IMR-90 (cell line): ENCODE measurements at regions not wholly inside any gene's neighbourhood (a gene's known extent, or its start where the extent isn't known, plus 50 kb on each side); places are given as distances from the start of the nearest gene placed in this dataset.

Source experiments
- ATAC-seq: fragments of 200-7000 bp; cut with Tn5 transposase; 2 replicates; pipeline ENCODE4 v1.9.1; 2020; ENCODE audit warnings: low read depth, mild to moderate bottlenecking, moderate library complexity
- BruUV-seq: library from RNA; stranded (reverse); fragments of 400-500 nt; replicated peaks from 2 replicates; lab custom pipeline; 2021; lab: Mats Ljungman, UMichigan
- CTCF ChIA-PET: fragments of 300-600 bp; formaldehyde crosslinking; extraction: SDS; loops from one replicate; lab custom pipeline; 2021; ENCODE audit warnings: antibody characterized with exemption; lab: Yijun Ruan, JAX
- POLR2A ChIA-PET: fragments of 300-600 bp; sonication (Branson Sonifier 250); formaldehyde crosslinking; loops from one replicate; lab custom pipeline; 2022; ENCODE audit warnings: antibody characterized with exemption; ENCODE audit not compliant: unreplicated experiment; lab: Charles Lee
- DNase-seq: peaks from one replicate; pipeline ENCODE4 v3.0.0; 2013
- H2AFZ ChIP-seq: replicated peaks from 2 replicates; pipeline ENCODE3; 2013; ENCODE audit warnings: low read length, mild to moderate bottlenecking; ENCODE audit not compliant: poor library complexity
- H2AK5ac ChIP-seq: 2 replicates; pipeline ENCODE4 v1.6.1; 2013; ENCODE audit warnings: low read depth, low read length, inconsistent platforms
- H2AK9ac ChIP-seq: replicated peaks from 2 replicates; pipeline ENCODE3; 2013; ENCODE audit warnings: mild to moderate bottlenecking, low read depth, low read length, moderate library complexity; ENCODE audit not compliant: poor library complexity
- H2BK120ac ChIP-seq: 2 replicates; pipeline ENCODE4 v1.6.1; 2013; ENCODE audit warnings: low read depth, low read length, inconsistent platforms
- H2BK15ac ChIP-seq: 3 replicates; pipeline ENCODE4 v1.6.1; 2013; ENCODE audit warnings: low read depth, low read length, inconsistent platforms
- H2BK20ac ChIP-seq: 2 replicates; pipeline ENCODE4 v1.6.1; 2013; ENCODE audit warnings: low read depth, mild to moderate bottlenecking, inconsistent platforms, low read length, moderate library complexity
- H2BK5ac ChIP-seq: 2 replicates; pipeline ENCODE4 v1.6.1; 2013; ENCODE audit warnings: mild to moderate bottlenecking, low read depth, low read length, inconsistent platforms; ENCODE audit not compliant: poor library complexity, severe bottlenecking
- H3K14ac ChIP-seq: replicated peaks from 2 replicates; pipeline ENCODE4 v1.6.1; 2013; ENCODE audit warnings: low read depth, low read length, inconsistent platforms
- H3K18ac ChIP-seq: 2 replicates; pipeline ENCODE4 v1.6.1; 2013; ENCODE audit warnings: low read depth, low read length, control low read depth
- H3K23ac ChIP-seq: 2 replicates; pipeline ENCODE4 v1.6.1; 2013; ENCODE audit warnings: low read depth, low read length, inconsistent platforms
- H3K27ac ChIP-seq: 2 replicates; pipeline ENCODE4 v1.5.1; 2013; ENCODE audit warnings: mild to moderate bottlenecking, control low read depth, low read length; ENCODE audit not compliant: insufficient read depth
- H3K27me3 ChIP-seq: 2 replicates; pipeline ENCODE4 v1.6.1; 2013; ENCODE audit warnings: low read length; ENCODE audit not compliant: control insufficient read depth, insufficient read depth
- H3K36me3 ChIP-seq: 2 replicates; pipeline ENCODE4 v1.6.1; 2013; ENCODE audit warnings: low read length, mixed read lengths; ENCODE audit not compliant: control insufficient read depth, insufficient read depth
- H3K4ac ChIP-seq: 2 replicates; pipeline ENCODE4 v1.6.1; 2013; ENCODE audit warnings: low read depth, low read length, inconsistent platforms
- H3K4me1 ChIP-seq: 2 replicates; pipeline ENCODE4 v1.6.1; 2013; ENCODE audit warnings: low read length, mixed read lengths; ENCODE audit not compliant: control insufficient read depth, insufficient read depth
- H3K4me2 ChIP-seq: 2 replicates; pipeline ENCODE4 v1.6.1; 2013; ENCODE audit warnings: low read depth, mild to moderate bottlenecking, control low read depth, low read length, moderate library complexity
- H3K4me3 ChIP-seq: 2 replicates; pipeline ENCODE4 v1.5.1; 2013; ENCODE audit warnings: low read depth, mild to moderate bottlenecking, control low read depth, low read length, moderate library complexity; ENCODE audit not compliant: insufficient read depth
- H3K56ac ChIP-seq: 2 replicates; pipeline ENCODE4 v1.6.1; 2013; ENCODE audit warnings: low read length, inconsistent platforms; ENCODE audit not compliant: insufficient read depth; ENCODE audit errors: extremely low read depth
- H3K79me1 ChIP-seq, 2 experiments: 2 replicates each; pipeline ENCODE4 v1.6.1; 2013; ENCODE audit warnings: low read length in 2 of 2, inconsistent platforms in 1 of 2, low read depth in 1 of 2
- H3K9ac ChIP-seq: 2 replicates; pipeline ENCODE4 v1.6.1; 2013; ENCODE audit warnings: low read depth, low read length, control low read depth
- H3K9me1 ChIP-seq: 2 replicates; pipeline ENCODE4 v1.6.1; 2013; ENCODE audit warnings: low read length, inconsistent platforms; ENCODE audit not compliant: insufficient read depth
- H3K9me3 ChIP-seq: 2 replicates; pipeline ENCODE4 v1.6.1; 2013; ENCODE audit warnings: low read length; ENCODE audit not compliant: control insufficient read depth, insufficient read depth
- H4K20me1 ChIP-seq: 2 replicates; pipeline ENCODE4 v1.6.1; 2013; ENCODE audit warnings: low read length, inconsistent platforms; ENCODE audit not compliant: insufficient read depth
- H4K5ac ChIP-seq: 2 replicates; pipeline ENCODE4 v1.6.1; 2013; ENCODE audit warnings: mild to moderate bottlenecking, low read depth, low read length, control low read depth
- H4K8ac ChIP-seq, 2 experiments: 2 replicates each; pipeline ENCODE4 v1.6.1; 2013; ENCODE audit warnings: low read depth in 2 of 2, low read length in 2 of 2, control low read depth in 1 of 2, inconsistent platforms in 1 of 2
- H4K91ac ChIP-seq: 2 replicates; pipeline ENCODE4 v1.6.1; 2013; ENCODE audit warnings: low read depth, low read length, inconsistent platforms; ENCODE audit not compliant: insufficient read depth
- FOS ChIP-seq: fragments of 150-350 bp; IDR thresholded peaks from 2 replicates; pipeline ENCODE4 v1.6.1; 2016; ENCODE audit warnings: low read depth, low read length
- MAFK ChIP-seq: IDR thresholded peaks from 2 replicates; pipeline ENCODE4 v1.6.1; 2012; ENCODE audit warnings: low read depth, low read length, improper control_type of control experiment
- MXI1 ChIP-seq: IDR thresholded peaks from 2 replicates; pipeline ENCODE4 v1.6.1; 2012; ENCODE audit warnings: low read depth, mild to moderate bottlenecking, low read length, moderate library complexity, borderline replicate concordance
- POLR2A ChIP-seq: IDR thresholded peaks from 2 replicates; pipeline ENCODE4 v1.6.1; 2012; ENCODE audit warnings: mild to moderate bottlenecking, low read depth, low read length
- RFX5 ChIP-seq: IDR thresholded peaks from 2 replicates; pipeline ENCODE4 v1.8.0; 2012; ENCODE audit warnings: low read depth, mild to moderate bottlenecking, low read length, moderate library complexity
- SMC3 ChIP-seq: fragments of 150-350 bp; IDR thresholded peaks from 2 replicates; pipeline ENCODE4 v1.6.1; 2016; ENCODE audit warnings: low read depth, mild to moderate bottlenecking, antibody characterized with exemption, low read length, moderate library complexity
- WGBS, 2 experiments: methylation state at CpG; one replicate each; pipeline versions ENCODE4 v1.1.5 to v1.1.7; 2013; ENCODE audit warnings: missing lambda C conversion rate in 2 of 2; ENCODE audit not compliant: insufficient read length in 1 of 2; ENCODE audit errors: extremely low coverage in 2 of 2; 5-methylcytosine and 5-hydroxymethylcytosine counted together
- dilution Hi-C: fragments of 300-500 bp; cut with HindIII; formaldehyde crosslinking; loops from one replicate; pipeline ENCODE4 v1.14.3; 2018; ENCODE audit warnings: low sequenced_read_pairs; ENCODE audit not compliant: unreplicated experiment
- in situ Hi-C: fragments of 300-500 bp; cut with MboI; formaldehyde crosslinking; loops from 3 replicates; pipeline ENCODE4 v1.14.3; 2019; ENCODE audit warnings: low sequenced_read_pairs, inconsistent platforms, mixed read lengths
- intact Hi-C: fragments of 100-400 bp; cut with micrococcal nuclease; formaldehyde crosslinking; loops from 2 replicates; pipeline ENCODE4 v1.10.0; 2022
- TF ChIP-seq, protein P1 (sequence below): fragments of 150-350 bp; IDR thresholded peaks from 2 replicates; pipeline ENCODE4 v1.6.1; 2016; ENCODE audit warnings: low read depth, mild to moderate bottlenecking, low read length, moderate library complexity, borderline replicate concordance
- TF ChIP-seq, protein P2 (sequence below): fragments of 150-350 bp; IDR thresholded peaks from 2 replicates; pipeline ENCODE4 v1.6.1; 2017; ENCODE audit warnings: mild to moderate bottlenecking, antibody characterized with exemption, low read length, low read depth

DNA sequence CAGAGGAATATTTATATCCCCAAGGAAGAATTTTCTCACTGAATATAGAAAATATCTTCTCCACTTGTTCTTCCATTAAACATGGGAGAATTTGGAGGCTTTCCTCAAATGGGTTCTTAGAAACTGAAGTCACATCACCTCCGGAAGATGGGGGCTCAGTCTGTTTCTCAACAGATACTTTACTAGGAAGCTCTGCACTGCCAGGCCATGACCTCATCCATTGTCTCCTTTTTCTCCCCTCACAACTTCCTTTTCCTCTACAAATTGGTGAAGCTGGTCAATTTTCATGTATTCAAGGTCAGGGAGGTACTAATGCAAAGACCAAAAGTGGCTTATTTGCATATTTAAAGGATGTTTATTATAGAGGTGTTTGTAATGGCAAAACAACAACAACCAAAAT is 173.1 kb downstream of the RNF152 start:
- Histone ChIP-seq H2BK120ac (no peak overlapping the region), H2BK15ac (no peak overlapping the region), H3K14ac (no peak overlapping the region), H3K9me3 (no peaks in the 10 kb centered on the region), H4K20me1 (no peaks in the 10 kb centered on the region), H3K27ac (no peak overlapping the region), H3K4me3 (no peak overlapping the region), H3K56ac (no peak overlapping the region), H3K9me1 (no peaks in the 10 kb centered on the region), H2AK5ac (no peak overlapping the region), H2AK9ac (no peak overlapping the region), H4K5ac (no peak overlapping the region), H3K9ac (no peak overlapping the region), H2BK5ac (no peak overlapping the region), H2BK20ac (no peak overlapping the region), H3K4me2 (no peak overlapping the region), H3K4ac (no peak overlapping the region), H3K36me3 (no peaks in the 10 kb centered on the region), H3K27me3 (no peaks in the 10 kb centered on the region), H3K18ac (no peak overlapping the region), H3K79me1 (no peaks in the 10 kb centered on the region), H2AFZ (no peak overlapping the region), H4K91ac (no peak overlapping the region), H3K4me1 (no peaks in the 10 kb centered on the region), H4K8ac (no peak overlapping the region), H3K23ac (no peak overlapping the region)
- dilution Hi-C loops: no loop called here
- in situ Hi-C loops: no loop called here
- TF ChIP-seq RFX5: no peak
- TF ChIP-seq, protein P1, sequence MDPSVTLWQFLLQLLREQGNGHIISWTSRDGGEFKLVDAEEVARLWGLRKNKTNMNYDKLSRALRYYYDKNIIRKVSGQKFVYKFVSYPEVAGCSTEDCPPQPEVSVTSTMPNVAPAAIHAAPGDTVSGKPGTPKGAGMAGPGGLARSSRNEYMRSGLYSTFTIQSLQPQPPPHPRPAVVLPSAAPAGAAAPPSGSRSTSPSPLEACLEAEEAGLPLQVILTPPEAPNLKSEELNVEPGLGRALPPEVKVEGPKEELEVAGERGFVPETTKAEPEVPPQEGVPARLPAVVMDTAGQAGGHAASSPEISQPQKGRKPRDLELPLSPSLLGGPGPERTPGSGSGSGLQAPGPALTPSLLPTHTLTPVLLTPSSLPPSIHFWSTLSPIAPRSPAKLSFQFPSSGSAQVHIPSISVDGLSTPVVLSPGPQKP: no peak
- TF ChIP-seq POLR2A: no peak
- TF ChIP-seq, protein P2, sequence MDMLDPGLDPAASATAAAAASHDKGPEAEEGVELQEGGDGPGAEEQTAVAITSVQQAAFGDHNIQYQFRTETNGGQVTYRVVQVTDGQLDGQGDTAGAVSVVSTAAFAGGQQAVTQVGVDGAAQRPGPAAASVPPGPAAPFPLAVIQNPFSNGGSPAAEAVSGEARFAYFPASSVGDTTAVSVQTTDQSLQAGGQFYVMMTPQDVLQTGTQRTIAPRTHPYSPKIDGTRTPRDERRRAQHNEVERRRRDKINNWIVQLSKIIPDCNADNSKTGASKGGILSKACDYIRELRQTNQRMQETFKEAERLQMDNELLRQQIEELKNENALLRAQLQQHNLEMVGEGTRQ: no peak
- no peak for TF ChIP-seq FOS
- no peak for TF ChIP-seq SMC3
- TF ChIP-seq MAFK: no peak
- no peak for TF ChIP-seq MXI1
- no CpG with 5 or more reads among the region's 1 CpG for WGBS, 2 experiments
- intact Hi-C loops: no loop called here
- ATAC-seq: no peak
- no TSS peak for BruUV-seq
- ChIA-PET CTCF (no interaction called here), POLR2A (no interaction called here)
- no peak for DNase-seq
